T-helper 2 cell treated with Interferon-gamma antibody and Interleukin-4, amounts not matched to agents 5 μg/mL and 100 μg/mL, for 36 hours (primary cell): ENCODE measurements at regions not wholly inside any gene's neighbourhood (a gene's known extent, or its start where the extent isn't known, plus 50 kb on each side); places are given as distances from the start of the nearest gene placed in this dataset.

Source experiments
- DNase-seq: peaks from one replicate; pipeline ENCODE4 v3.0.0; 2021; ENCODE audit warnings: low spot score
- H3K27ac Mint-ChIP-seq: one replicate; pipeline ENCODE4 v1.8.0; 2021; ENCODE audit warnings: mild to moderate bottlenecking, mixed read lengths
- H3K27me3 Mint-ChIP-seq: one replicate; pipeline ENCODE4 v1.8.0; 2021; ENCODE audit warnings: low read depth, mixed read lengths
- H3K36me3 Mint-ChIP-seq: one replicate; pipeline ENCODE4 v1.8.0; 2021; ENCODE audit warnings: low read depth, mixed read lengths
- H3K4me1 Mint-ChIP-seq: one replicate; pipeline ENCODE4 v1.8.0; 2021; ENCODE audit warnings: low read depth, mixed read lengths
- H3K4me3 Mint-ChIP-seq: one replicate; pipeline ENCODE4 v1.8.0; 2022; ENCODE audit warnings: mild to moderate bottlenecking, moderate library complexity, mixed read lengths
- H3K9me3 Mint-ChIP-seq: one replicate; pipeline ENCODE4 v1.8.0; 2021; ENCODE audit warnings: mixed read lengths

GRCh38 chr5:82931110-82931509 is 146.1 kb downstream of the TMEM167A start:
- H3K27me3 Mint-ChIP-seq = no peaks in the 10 kb centered on the region
- no peak overlapping the region for H3K27ac Mint-ChIP-seq
- no peaks in the 10 kb centered on the region for H3K36me3 Mint-ChIP-seq
- no peak for DNase-seq
- no peaks in the 10 kb centered on the region for H3K4me1 Mint-ChIP-seq
- H3K9me3 Mint-ChIP-seq = no peaks in the 10 kb centered on the region
- H3K4me3 Mint-ChIP-seq = no peak overlapping the region

GRCh38 chr5:82925061-82925411 is 152.2 kb downstream of the TMEM167A start:
- no peaks in the 10 kb centered on the region for H3K27me3 Mint-ChIP-seq
- H3K27ac Mint-ChIP-seq = no peak overlapping the region
- H3K9me3 Mint-ChIP-seq = no peaks in the 10 kb centered on the region

GRCh38 chr5:82924226-82925060 is 152.8 kb downstream of the TMEM167A start:
- Mint-ChIP-seq H3K27me3 (no peaks in the 10 kb centered on the region), H3K4me3 (no peak overlapping the region), H3K9me3 (no peaks in the 10 kb centered on the region), H3K27ac (no peak overlapping the region), H3K4me1 (no peaks in the 10 kb centered on the region), H3K36me3 (no peaks in the 10 kb centered on the region)
- no peak for DNase-seq

More at GRCh38 chr5:82925061-82925411, 152.2 kb downstream of the TMEM167A start:
- Mint-ChIP-seq H3K36me3 (no peaks in the 10 kb centered on the region), H3K4me3 (no peak overlapping the region), H3K4me1 (no peaks in the 10 kb centered on the region)
- no peak for DNase-seq

- DNase-seq = no peak
- Mint-ChIP-seq H3K4me1 (no peaks in the 10 kb centered on the region), H3K27me3 (no peaks in the 10 kb centered on the region), H3K9me3 (no peaks in the 10 kb centered on the region), H3K4me3 (no peak overlapping the region), H3K27ac (no peak overlapping the region), H3K36me3 (no peaks in the 10 kb centered on the region)
Observed at GRCh38 chr5:82922086-82922734, 155.0 kb downstream of the TMEM167A start.

- H3K4me3 Mint-ChIP-seq = no peak overlapping the region
- no peaks in the 10 kb centered on the region for H3K4me1 Mint-ChIP-seq
- H3K27ac Mint-ChIP-seq = no peak overlapping the region
- DNase-seq = no peak
- no peaks in the 10 kb centered on the region for H3K27me3 Mint-ChIP-seq
- peaks cover 14% of the 10 kb centered on the region for H3K9me3 Mint-ChIP-seq
- no peaks in the 10 kb centered on the region for H3K36me3 Mint-ChIP-seq
Observed at GRCh38 chr5:82918311-82919031, 158.7 kb downstream of the TMEM167A start.

GRCh38 chr5:82917584-82917983 is 159.6 kb downstream of the TMEM167A start:
- no peaks in the 10 kb centered on the region for H3K27me3 Mint-ChIP-seq
- no peak overlapping the region for H3K27ac Mint-ChIP-seq
- no peak overlapping the region for H3K4me3 Mint-ChIP-seq
- no peak for DNase-seq
- no peaks in the 10 kb centered on the region for H3K36me3 Mint-ChIP-seq
- H3K9me3 Mint-ChIP-seq = peaks cover 14% of the 10 kb centered on the region
- peaks cover under 1% of the 10 kb centered on the region for H3K4me1 Mint-ChIP-seq

- no peaks in the 10 kb centered on the region for H3K27me3 Mint-ChIP-seq
- no peak overlapping the region for H3K4me3 Mint-ChIP-seq
- no peak for DNase-seq
- H3K9me3 Mint-ChIP-seq = peaks cover 14% of the 10 kb centered on the region
- peaks cover 6% of the 10 kb centered on the region for H3K4me1 Mint-ChIP-seq
- no peaks in the 10 kb centered on the region for H3K36me3 Mint-ChIP-seq
- H3K27ac Mint-ChIP-seq = no peak overlapping the region
Observed at GRCh38 chr5:82913971-82914370, 163.2 kb downstream of the TMEM167A start.

- no peak overlapping the region for H3K27ac Mint-ChIP-seq
- no peaks in the 10 kb centered on the region for H3K27me3 Mint-ChIP-seq
- H3K4me1 Mint-ChIP-seq = peaks cover 6% of the 10 kb centered on the region
- DNase-seq = no peak
- peaks cover 14% of the 10 kb centered on the region for H3K9me3 Mint-ChIP-seq
- H3K4me3 Mint-ChIP-seq = no peak overlapping the region
- H3K36me3 Mint-ChIP-seq = no peaks in the 10 kb centered on the region
Observed at GRCh38 chr5:82912462-82912861, 164.7 kb downstream of the TMEM167A start.

GRCh38 chr5:82911910-82912309 is 165.3 kb downstream of the TMEM167A start:
- Mint-ChIP-seq H3K27me3 (no peaks in the 10 kb centered on the region), H3K27ac (no peak overlapping the region), H3K4me3 (no peak overlapping the region), H3K9me3 (peaks cover 14% of the 10 kb centered on the region), H3K36me3 (no peaks in the 10 kb centered on the region), H3K4me1 (peaks cover 6% of the 10 kb centered on the region)
- no peak for DNase-seq

GRCh38 chr5:82910905-82911304 is 166.3 kb downstream of the TMEM167A start:
- peaks cover 6% of the 10 kb centered on the region for H3K4me1 Mint-ChIP-seq
- no peaks in the 10 kb centered on the region for H3K36me3 Mint-ChIP-seq
- H3K27ac Mint-ChIP-seq = no peak overlapping the region
- peaks cover 10% of the 10 kb centered on the region for H3K9me3 Mint-ChIP-seq
- no peak for DNase-seq
- H3K27me3 Mint-ChIP-seq = no peaks in the 10 kb centered on the region
- no peak overlapping the region for H3K4me3 Mint-ChIP-seq

GRCh38 chr5:82910491-82910890 is 166.7 kb downstream of the TMEM167A start:
- no peak for DNase-seq
- Mint-ChIP-seq H3K4me1 (peaks cover 6% of the 10 kb centered on the region), H3K27ac (no peak overlapping the region), H3K36me3 (no peaks in the 10 kb centered on the region), H3K27me3 (no peaks in the 10 kb centered on the region), H3K4me3 (no peak overlapping the region), H3K9me3 (peaks cover 6% of the 10 kb centered on the region)

- Mint-ChIP-seq H3K9me3 (no peaks in the 10 kb centered on the region), H3K36me3 (no peaks in the 10 kb centered on the region), H3K27ac (no peak overlapping the region), H3K4me1 (peaks cover 6% of the 10 kb centered on the region), H3K27me3 (no peaks in the 10 kb centered on the region), H3K4me3 (no peak overlapping the region)
- DNase-seq = no peak
Observed at GRCh38 chr5:82909771-82910170, 167.4 kb downstream of the TMEM167A start.

GRCh38 chr5:82905986-82906385 is 171.2 kb downstream of the TMEM167A start:
- Mint-ChIP-seq H3K4me1 (no peaks in the 10 kb centered on the region), H3K27ac (no peak overlapping the region), H3K36me3 (no peaks in the 10 kb centered on the region), H3K9me3 (peaks cover 6% of the 10 kb centered on the region), H3K27me3 (no peaks in the 10 kb centered on the region), H3K4me3 (no peak overlapping the region)
- no peak for DNase-seq

- DNase-seq = no peak
- H3K27ac Mint-ChIP-seq = no peak overlapping the region
- no peak overlapping the region for H3K4me3 Mint-ChIP-seq
- H3K9me3 Mint-ChIP-seq = peaks cover 6% of the 10 kb centered on the region
- no peaks in the 10 kb centered on the region for H3K36me3 Mint-ChIP-seq
- no peaks in the 10 kb centered on the region for H3K4me1 Mint-ChIP-seq
- H3K27me3 Mint-ChIP-seq = no peaks in the 10 kb centered on the region
Observed at GRCh38 chr5:82901281-82901888, 175.8 kb downstream of the TMEM167A start.
